HepG2 (cell line): ENCODE measurements at regions not wholly inside any gene's neighbourhood (a gene's known extent, or its start where the extent isn't known, plus 50 kb on each side); places are given as distances from the start of the nearest gene placed in this dataset.

Experiments
- ATAC-seq: fragments of 200-7000 bp; cut with Tn5 transposase; 3 replicates; pipeline ENCODE4 v1.9.1; 2020; ENCODE audit warnings: mild to moderate bottlenecking, moderate library complexity
- BruUV-seq: library from RNA; stranded (reverse); fragments of 400-500 nt; replicated peaks from 2 replicates; lab custom pipeline; 2021; lab: Mats Ljungman, UMichigan
- CTCF ChIA-PET: fragments of 300-600 bp; formaldehyde crosslinking; extraction: SDS; loops from one replicate; lab custom pipeline; 2021; ENCODE audit warnings: low total read pairs, inconsistent platforms, low intra/inter-chr PET ratio; lab: Yijun Ruan, JAX
- POLR2A ChIA-PET: fragments of 350-600 bp; sonication (Branson Sonifier 250); formaldehyde crosslinking; loops from one replicate; lab custom pipeline; 2020; ENCODE audit warnings: antibody characterized with exemption, inconsistent platforms; lab: Yijun Ruan, JAX
- DNase-seq: peaks from one replicate; pipeline ENCODE4 v3.0.0-alpha.2; 2015; ENCODE audit warnings: low spot score
- FAIRE-seq: peaks from 3 replicates; lab custom pipeline; 2011; peaks lifted over from hg19 to GRCh38; lab: Jason Lieb, UNC
- H2AFZ ChIP-seq: one replicate; pipeline ENCODE4 v1.6.1; 2011; ENCODE audit warnings: low read length, inconsistent platforms
- H3K27ac ChIP-seq: fragments of 300-600 bp; 3 replicates; pipeline ENCODE4 v1.8.0; 2011; ENCODE audit warnings: mixed run types, mild to moderate bottlenecking, mixed read lengths, low read length, inconsistent platforms; ENCODE audit not compliant: insufficient read depth; ENCODE audit errors: extremely low read length
- H3K27me3 ChIP-seq, 2 experiments: fragments of 200-600 bp in 1 of 2; 2 replicates in 1 of 2; 3 replicates in 1 of 2; pipeline versions ENCODE4 v1.6.0 to v1.8.0; 2011; ENCODE audit warnings: low read length in 2 of 2, mild to moderate bottlenecking in 2 of 2, moderate library complexity in 2 of 2, inconsistent platforms in 1 of 2; ENCODE audit not compliant: insufficient read depth in 2 of 2, control insufficient read depth in 1 of 2
- H3K36me3 ChIP-seq, 2 experiments: fragments of 200-600 bp in 1 of 2; replicated peaks in 1 of 2; 2 replicates in 1 of 2; 3 replicates in 1 of 2; pipeline versions ENCODE4 v1.5.1 to v1.8.0; 2011; ENCODE audit warnings: low read length in 2 of 2, inconsistent platforms in 1 of 2; ENCODE audit not compliant: insufficient read depth in 2 of 2, control insufficient read depth in 1 of 2
- H3K4me1 ChIP-seq: 2 replicates; pipeline ENCODE4 v1.5.1; 2012; ENCODE audit warnings: low read length, inconsistent platforms; ENCODE audit not compliant: insufficient read depth
- H3K4me2 ChIP-seq: 2 replicates; pipeline ENCODE4 v1.6.0; 2011; ENCODE audit warnings: low read depth, low read length, inconsistent platforms
- H3K4me3 ChIP-seq, 3 experiments: fragments of 200-600 bp in 1 of 3; sonication (generic), shearing (Covaris generic) in 1 of 3; replicated peaks in 1 of 3; 2 replicates each; pipeline ENCODE4 v1.5.1; 2011 to 2016; ENCODE audit warnings: low read length in 3 of 3, inconsistent platforms in 2 of 3, low read depth in 2 of 3, mild to moderate bottlenecking in 2 of 3, control low read depth in 1 of 3, mixed read lengths in 1 of 3; ENCODE audit not compliant: insufficient read depth in 1 of 3
- H3K79me2 ChIP-seq: one replicate; pipeline ENCODE4 v1.6.1; 2011; ENCODE audit warnings: low read length, inconsistent platforms; ENCODE audit not compliant: insufficient read depth
- H3K9ac ChIP-seq: 2 replicates; pipeline ENCODE4 v1.6.0; 2011; ENCODE audit warnings: mild to moderate bottlenecking, low read depth, low read length, inconsistent platforms; ENCODE audit not compliant: insufficient read depth
- H3K9me3 ChIP-seq: 2 replicates; pipeline ENCODE4 v1.5.1; 2012; ENCODE audit warnings: mild to moderate bottlenecking, low read length
- H4K20me1 ChIP-seq: 2 replicates; pipeline ENCODE4 v1.6.0; 2011; ENCODE audit warnings: inconsistent platforms, mild to moderate bottlenecking, low read length, moderate library complexity; ENCODE audit not compliant: insufficient read depth
- FOXK2 ChIP-seq: fragments of 450-650 bp; IDR thresholded peaks from 2 replicates; pipeline ENCODE4 v1.6.1; 2016
- HNRNPUL1 ChIP-seq: fragments of 200-400 bp; formaldehyde crosslinking; IDR thresholded peaks from 2 replicates; pipeline ENCODE4 v1.6.1; 2017; ENCODE audit warnings: low read depth, mild to moderate bottlenecking, low read length, moderate library complexity
- IKZF1 ChIP-seq: fragments of 450-650 bp; IDR thresholded peaks from 2 replicates; pipeline ENCODE4 v1.7.1; 2016
- MED13 ChIP-seq: sonication (generic); formaldehyde crosslinking; IDR thresholded peaks from 2 replicates; pipeline ENCODE4 v1.5.0; 2020; ENCODE audit warnings: missing genetic modification reagents
- MXD4 ChIP-seq: IDR thresholded peaks from 2 replicates; pipeline ENCODE4 v1.6.1; 2016; ENCODE audit warnings: mild to moderate bottlenecking, missing biosample characterization, missing genetic modification reagents
- NFYC ChIP-seq: IDR thresholded peaks from 2 replicates; pipeline ENCODE4 v1.6.1; 2016; ENCODE audit warnings: missing genetic modification reagents, missing compliant biosample characterization
- NRL ChIP-seq: sonication (generic); formaldehyde crosslinking; IDR thresholded peaks from 2 replicates; pipeline ENCODE4 v1.5.0; 2020; ENCODE audit warnings: missing genetic modification reagents, mild to moderate bottlenecking, moderate library complexity, borderline replicate concordance
- PRPF4 ChIP-seq: fragments of 200-400 bp; formaldehyde crosslinking; IDR thresholded peaks from 2 replicates; pipeline ENCODE4 v1.6.1; 2016; ENCODE audit warnings: low read length, low read depth; ENCODE audit not compliant: poor library complexity, severe bottlenecking
- ZBTB7A ChIP-seq: sonication (generic); formaldehyde crosslinking; IDR thresholded peaks from 2 replicates; pipeline ENCODE4 v1.8.0; 2022; ENCODE audit warnings: mild to moderate bottlenecking, missing genetic modification reagents
- WGBS: methylation state at CpG from one replicate; pipeline ENCODE4 v1.1.6; 2017; ENCODE audit warnings: low lambda C conversion rate; 5-methylcytosine and 5-hydroxymethylcytosine counted together
- in situ Hi-C: cut with HindIII; loops from 2 replicates; pipeline ENCODE4 v1.10.0; 2017; ENCODE audit warnings: low pct_unique_long_range_greater_than_20kb; ENCODE audit not compliant: extremely low pct_ligation_motif_present
- intact Hi-C: fragments of 100-400 bp; cut with micrococcal nuclease; formaldehyde crosslinking; loops from one replicate; pipeline ENCODE4 v1.10.0; 2022; ENCODE audit not compliant: unreplicated experiment
- TF ChIP-seq, protein P1 (sequence below): sonication (generic); formaldehyde crosslinking; IDR thresholded peaks from 2 replicates; pipeline ENCODE4 v1.4.0; 2020; ENCODE audit warnings: missing genetic modification reagents
- TF ChIP-seq, protein P2 (sequence below): sonication (generic); formaldehyde crosslinking; IDR thresholded peaks from 2 replicates; pipeline ENCODE4 v1.4.0; 2020; ENCODE audit warnings: mild to moderate bottlenecking, missing genetic modification reagents
- TF ChIP-seq, protein P3 (sequence below): sonication (generic); formaldehyde crosslinking; IDR thresholded peaks from 2 replicates; pipeline ENCODE4 v1.5.0; 2020; ENCODE audit warnings: missing genetic modification reagents

DNA sequence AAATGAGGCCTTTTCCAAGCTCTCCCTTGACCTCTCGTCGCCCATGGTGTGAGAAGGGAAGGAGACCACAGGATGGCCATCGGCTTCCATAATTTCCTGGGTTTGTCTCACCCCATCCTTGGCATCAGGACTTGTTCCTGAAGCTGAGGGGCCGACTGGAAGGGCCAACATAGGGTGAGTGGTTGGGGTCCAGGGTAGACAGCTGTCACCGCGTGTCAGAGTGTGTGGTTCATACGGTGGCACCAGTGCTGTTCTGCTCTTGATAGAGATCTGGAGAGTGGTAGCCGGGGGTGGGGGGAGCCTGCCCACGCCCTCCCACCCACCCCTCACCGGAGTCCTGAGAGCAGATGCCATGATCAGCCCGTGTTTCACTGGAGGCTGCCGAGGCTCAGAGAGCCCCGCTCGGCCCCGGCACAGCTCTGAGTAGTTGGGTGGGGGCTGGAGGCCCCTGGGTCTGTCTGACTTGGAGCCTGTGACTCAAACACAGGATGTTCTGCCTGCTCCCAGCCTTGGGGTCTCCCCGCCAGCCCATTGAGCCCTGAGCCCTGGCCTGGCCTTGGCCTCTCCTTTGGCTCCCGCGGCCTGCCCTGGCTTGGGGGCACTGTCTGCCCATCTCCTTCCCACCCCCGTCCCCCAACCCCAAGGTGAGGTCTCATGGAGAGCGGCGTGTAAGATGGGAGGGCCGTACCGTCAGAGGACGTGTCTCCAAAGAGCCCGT, 53.1 kb upstream of the IER5L start:
- intact Hi-C loops (no loop called here), in situ Hi-C loops (no loop called here)
- ATAC-seq (no peak), FAIRE-seq (no peak), DNase-seq (no peak)
- H3K4me1 ChIP-seq: peaks cover 16% of the 10 kb centered on the region
- no peak overlapping the region for H3K27ac ChIP-seq
- H4K20me1 ChIP-seq: no peaks in the 10 kb centered on the region
- 0 out of 5 replicates have a peak, but pooled peaks cover 1 to 4% of the 10 kb centered on the region in 2 experiments for H3K27me3 ChIP-seq
- H2AFZ ChIP-seq: no peak overlapping the region
- ChIA-PET POLR2A (no interaction called here), CTCF (no interaction called here)
- no peaks in the 10 kb centered on the region for H3K36me3 ChIP-seq
- 66% methylated on average over 13 of the region's 25 CpGs for WGBS
- H3K4me3 ChIP-seq: no peak overlapping the region
- H3K4me2 ChIP-seq: no peak overlapping the region
- H3K9me3 ChIP-seq: no peaks in the 10 kb centered on the region
- BruUV-seq: no TSS peak
- no peak overlapping the region for H3K9ac ChIP-seq
- H3K79me2 ChIP-seq: no peaks in the 10 kb centered on the region
- TF ChIP-seq, protein P1, sequence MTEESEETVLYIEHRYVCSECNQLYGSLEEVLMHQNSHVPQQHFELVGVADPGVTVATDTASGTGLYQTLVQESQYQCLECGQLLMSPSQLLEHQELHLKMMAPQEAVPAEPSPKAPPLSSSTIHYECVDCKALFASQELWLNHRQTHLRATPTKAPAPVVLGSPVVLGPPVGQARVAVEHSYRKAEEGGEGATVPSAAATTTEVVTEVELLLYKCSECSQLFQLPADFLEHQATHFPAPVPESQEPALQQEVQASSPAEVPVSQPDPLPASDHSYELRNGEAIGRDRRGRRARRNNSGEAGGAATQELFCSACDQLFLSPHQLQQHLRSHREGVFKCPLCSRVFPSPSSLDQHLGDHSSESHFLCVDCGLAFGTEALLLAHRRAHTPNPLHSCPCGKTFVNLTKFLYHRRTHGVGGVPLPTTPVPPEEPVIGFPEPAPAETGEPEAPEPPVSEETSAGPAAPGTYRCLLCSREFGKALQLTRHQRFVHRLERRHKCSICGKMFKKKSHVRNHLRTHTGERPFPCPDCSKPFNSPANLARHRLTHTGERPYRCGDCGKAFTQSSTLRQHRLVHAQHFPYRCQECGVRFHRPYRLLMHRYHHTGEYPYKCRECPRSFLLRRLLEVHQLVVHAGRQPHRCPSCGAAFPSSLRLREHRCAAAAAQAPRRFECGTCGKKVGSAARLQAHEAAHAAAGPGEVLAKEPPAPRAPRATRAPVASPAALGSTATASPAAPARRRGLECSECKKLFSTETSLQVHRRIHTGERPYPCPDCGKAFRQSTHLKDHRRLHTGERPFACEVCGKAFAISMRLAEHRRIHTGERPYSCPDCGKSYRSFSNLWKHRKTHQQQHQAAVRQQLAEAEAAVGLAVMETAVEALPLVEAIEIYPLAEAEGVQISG (CRISPR knock-in tag): no peak
- TF ChIP-seq, protein P2, sequence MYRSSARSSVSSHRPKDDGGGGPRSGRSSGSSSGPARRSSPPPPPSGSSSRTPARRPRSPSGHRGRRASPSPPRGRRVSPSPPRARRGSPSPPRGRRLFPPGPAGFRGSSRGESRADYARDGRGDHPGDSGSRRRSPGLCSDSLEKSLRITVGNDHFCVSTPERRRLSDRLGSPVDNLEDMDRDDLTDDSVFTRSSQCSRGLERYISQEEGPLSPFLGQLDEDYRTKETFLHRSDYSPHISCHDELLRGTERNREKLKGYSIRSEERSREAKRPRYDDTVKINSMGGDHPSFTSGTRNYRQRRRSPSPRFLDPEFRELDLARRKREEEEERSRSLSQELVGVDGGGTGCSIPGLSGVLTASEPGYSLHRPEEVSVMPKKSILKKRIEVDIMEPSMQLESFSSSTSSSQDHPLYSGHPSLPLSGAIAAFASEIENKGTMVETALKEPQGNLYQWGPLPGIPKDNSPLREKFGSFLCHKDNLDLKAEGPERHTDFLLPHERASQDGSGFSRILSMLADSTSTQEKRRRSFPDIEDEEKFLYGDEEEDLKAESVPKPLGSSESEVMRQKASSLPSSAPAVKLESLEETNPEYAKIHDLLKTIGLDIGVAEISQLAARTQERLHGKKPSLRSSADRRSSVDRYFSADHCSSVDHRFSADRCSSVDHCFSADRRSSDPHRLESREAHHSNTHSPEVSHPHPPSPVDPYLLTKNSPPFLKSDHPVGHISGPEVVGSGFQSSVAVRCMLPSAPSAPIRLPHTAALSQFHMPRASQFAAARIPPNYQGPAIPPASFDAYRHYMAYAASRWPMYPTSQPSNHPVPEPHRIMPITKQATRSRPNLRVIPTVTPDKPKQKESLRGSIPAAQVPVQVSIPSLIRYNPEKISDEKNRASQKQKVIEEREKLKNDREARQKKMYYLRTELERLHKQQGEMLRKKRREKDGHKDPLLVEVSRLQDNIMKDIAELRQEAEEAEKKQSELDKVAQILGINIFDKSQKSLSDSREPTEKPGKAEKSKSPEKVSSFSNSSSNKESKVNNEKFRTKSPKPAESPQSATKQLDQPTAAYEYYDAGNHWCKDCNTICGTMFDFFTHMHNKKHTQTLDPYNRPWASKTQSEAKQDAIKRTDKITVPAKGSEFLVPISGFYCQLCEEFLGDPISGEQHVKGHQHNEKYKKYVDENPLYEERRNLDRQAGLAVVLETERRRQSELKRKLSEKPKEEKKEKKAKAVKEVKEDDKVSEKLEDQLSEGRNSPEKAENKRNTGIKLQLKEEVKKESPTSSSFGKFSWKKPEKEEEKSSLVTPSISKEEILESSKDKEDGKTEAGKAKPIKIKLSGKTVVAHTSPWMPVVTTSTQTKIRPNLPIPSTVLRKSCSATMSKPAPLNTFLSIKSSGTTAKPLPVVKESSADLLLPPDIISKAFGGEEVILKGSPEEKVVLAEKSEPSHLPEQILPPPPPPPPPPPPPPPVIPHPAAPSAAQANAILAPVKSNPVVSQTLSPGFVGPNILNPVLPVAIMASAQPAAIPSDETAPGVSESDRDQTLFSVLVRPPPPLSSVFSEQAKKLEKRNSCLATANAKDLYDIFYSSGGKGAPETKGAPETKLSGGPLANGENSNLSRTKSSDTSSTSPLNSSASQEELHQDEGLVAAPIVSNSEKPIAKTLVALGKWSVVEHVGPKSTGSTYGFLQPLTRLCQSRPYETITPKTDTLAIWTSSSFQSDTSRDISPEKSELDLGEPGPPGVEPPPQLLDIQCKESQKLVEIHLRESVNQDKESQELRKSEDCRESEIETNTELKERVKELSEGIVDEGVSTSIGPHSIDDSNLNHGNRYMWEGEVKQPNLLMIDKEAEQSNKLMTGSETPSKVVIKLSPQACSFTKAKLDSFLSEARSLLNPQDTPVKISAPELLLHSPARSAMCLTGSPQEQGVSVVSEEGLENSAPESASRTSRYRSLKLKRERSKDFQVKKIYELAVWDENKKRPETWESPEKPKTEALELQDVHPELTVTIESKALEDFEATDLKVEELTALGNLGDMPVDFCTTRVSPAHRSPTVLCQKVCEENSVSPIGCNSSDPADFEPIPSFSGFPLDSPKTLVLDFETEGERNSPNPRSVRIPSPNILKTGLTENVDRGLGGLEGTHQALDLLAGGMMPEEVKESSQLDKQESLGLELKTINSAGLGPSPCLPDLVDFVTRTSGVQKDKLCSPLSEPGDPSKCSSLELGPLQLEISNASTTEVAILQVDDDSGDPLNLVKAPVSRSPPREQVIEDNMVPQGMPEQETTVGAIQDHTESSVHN: no peak
- TF ChIP-seq NFYC (no peak), ZBTB7A (CRISPR knock-in tag) (no peak), IKZF1 (no peak), MED13 (no peak), NRL (CRISPR knock-in tag) (no peak), MXD4 (CRISPR knock-in tag) (no peak), HNRNPUL1 (no peak), PRPF4 (no peak), FOXK2 (no peak)
- TF ChIP-seq, protein P3, sequence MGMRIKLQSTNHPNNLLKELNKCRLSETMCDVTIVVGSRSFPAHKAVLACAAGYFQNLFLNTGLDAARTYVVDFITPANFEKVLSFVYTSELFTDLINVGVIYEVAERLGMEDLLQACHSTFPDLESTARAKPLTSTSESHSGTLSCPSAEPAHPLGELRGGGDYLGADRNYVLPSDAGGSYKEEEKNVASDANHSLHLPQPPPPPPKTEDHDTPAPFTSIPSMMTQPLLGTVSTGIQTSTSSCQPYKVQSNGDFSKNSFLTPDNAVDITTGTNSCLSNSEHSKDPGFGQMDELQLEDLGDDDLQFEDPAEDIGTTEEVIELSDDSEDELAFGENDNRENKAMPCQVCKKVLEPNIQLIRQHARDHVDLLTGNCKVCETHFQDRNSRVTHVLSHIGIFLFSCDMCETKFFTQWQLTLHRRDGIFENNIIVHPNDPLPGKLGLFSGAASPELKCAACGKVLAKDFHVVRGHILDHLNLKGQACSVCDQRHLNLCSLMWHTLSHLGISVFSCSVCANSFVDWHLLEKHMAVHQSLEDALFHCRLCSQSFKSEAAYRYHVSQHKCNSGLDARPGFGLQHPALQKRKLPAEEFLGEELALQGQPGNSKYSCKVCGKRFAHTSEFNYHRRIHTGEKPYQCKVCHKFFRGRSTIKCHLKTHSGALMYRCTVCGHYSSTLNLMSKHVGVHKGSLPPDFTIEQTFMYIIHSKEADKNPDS: no peak
